ENCODE measurements at regions not wholly inside any gene's neighbourhood (a gene's known extent, or its start where the extent isn't known, plus 50 kb on each side); places are given as distances from the start of the nearest gene placed in this dataset.
"Not testable (repeated sequence)": the region's sequence is repeated elsewhere in the genome, so short reads cannot be mapped to it uniquely, and the experiment has no call there.

GRCh38 chr17:6257336-6257735 lies 177.6 kb downstream of the AIPL1 start:
- Histone ChIP-seq H3K27me3 (peaks cover 0 to 10% (median 0%) of the 10 kb centered on the region in 7 donors), H3K4me1 (peaks cover 0 to 3% (median 0%) of the 10 kb centered on the region in 9 donors), H3K9me3 (no peaks in the 10 kb centered on the region), H3K27ac (no peak overlapping the region), H3K4me3 (no peak overlapping the region), H3K36me3 (no peaks in the 10 kb centered on the region)
- DNase-seq (no peak), ATAC-seq (no peak)
- intact Hi-C loops (cut with DNase I) = no loop called here
- WGBS, 2 donors = 25 to 26% methylated on average over 11 of the region's 11 CpGs
- TF ChIP-seq CTCF (IDR thresholded peaks at IDR 0.05) = no peak

GRCh38 chr17:6255322-6255721 lies 179.6 kb downstream of the AIPL1 start:
- Histone ChIP-seq H3K9me3 (no peaks in the 10 kb centered on the region), H3K4me3 (no peak overlapping the region), H3K27ac (no peak overlapping the region), H3K36me3 (no peaks in the 10 kb centered on the region), H3K4me1 (peaks cover 0 to 3% (median 0%) of the 10 kb centered on the region in 9 donors), H3K27me3 (peaks cover 0 to 10% (median 4%) of the 10 kb centered on the region in 7 donors)
- DNase-seq (no peak), ATAC-seq (no peak)
- TF ChIP-seq CTCF (IDR thresholded peaks at IDR 0.05) = no peak
- intact Hi-C loops (cut with DNase I) = no loop called here

GRCh38 chr17:6254036-6254435 lies 180.9 kb downstream of the AIPL1 start:
- H3K27me3 ChIP-seq = peaks cover 0 to 10% (median 4%) of the 10 kb centered on the region in 7 donors
- H3K4me1 ChIP-seq = peaks cover 0 to 3% (median 0%) of the 10 kb centered on the region in 9 donors
- H3K4me3 ChIP-seq = no peak overlapping the region
- H3K36me3 ChIP-seq = no peaks in the 10 kb centered on the region
- no peak for TF ChIP-seq CTCF (IDR thresholded peaks at IDR 0.05)
- intact Hi-C loops (cut with DNase I) = no loop called here
- H3K9me3 ChIP-seq = no peaks in the 10 kb centered on the region
- H3K27ac ChIP-seq = no peak overlapping the region
- DNase-seq (no peak), ATAC-seq (no peak)
- 71 to 72% methylated on average over 5 of the region's 5 CpGs for WGBS, 2 donors

GRCh38 chr17:6251640-6252039 lies 181.5 kb downstream of the WSCD1 start:
- intact Hi-C loops (cut with DNase I); H3K36me3 ChIP-seq; DNase-seq; H3K4me1 ChIP-seq; H3K27ac ChIP-seq; H3K4me3 ChIP-seq; ATAC-seq; H3K9me3 ChIP-seq; H3K27me3 ChIP-seq: not testable (repeated sequence)
- WGBS, 2 donors = 87 to 88% methylated on average over 5 of the region's 5 CpGs

- no peak overlapping the region for H3K4me3 ChIP-seq
- H3K9me3 ChIP-seq = no peaks in the 10 kb centered on the region
- ATAC-seq = peak in 1 of 8 donors; percentile 35
- H3K27ac ChIP-seq = no peak overlapping the region
- WGBS, 2 donors = 34 to 39% methylated on average over 5 of the region's 5 CpGs
- H3K4me1 ChIP-seq = no peaks in the 10 kb centered on the region
- no peak for DNase-seq
- peaks cover 0 to 6% (median 4%) of the 10 kb centered on the region in 7 donors for H3K27me3 ChIP-seq
- intact Hi-C loops (cut with DNase I) = loop anchor here in 1 of 10 donors (10.0 kb wide), 1 partner anchor 65 kb away; no protein-coding TSS in a partner anchor
- no peaks in the 10 kb centered on the region for H3K36me3 ChIP-seq
- TF ChIP-seq CTCF (IDR thresholded peaks at IDR 0.05) = no peak
Observed at GRCh38 chr17:6249732-6250131, 179.6 kb downstream of the WSCD1 start.

Measured in heart right ventricle (tissue), 16 donors.